IPS-18a (cell line): ENCODE measurements at regions not wholly inside any gene's neighbourhood (a gene's known extent, or its start where the extent isn't known, plus 50 kb on each side); places are given as distances from the start of the nearest gene placed in this dataset.

ENCODE experiments used
- H3K27ac ChIP-seq: one replicate; pipeline ENCODE4 v1.5.1; 2013; ENCODE audit warnings: low read length
- H3K27me3 ChIP-seq: one replicate; pipeline ENCODE4 v1.6.1; 2013; ENCODE audit warnings: mild to moderate bottlenecking, low read length; ENCODE audit not compliant: control insufficient read depth, insufficient read depth
- H3K36me3 ChIP-seq: one replicate; pipeline ENCODE4 v1.6.1; 2013; ENCODE audit warnings: low read depth, low read length; ENCODE audit not compliant: control insufficient read depth
- H3K4me1 ChIP-seq: one replicate; pipeline ENCODE4 v1.6.1; 2013; ENCODE audit warnings: low read depth, low read length; ENCODE audit not compliant: control insufficient read depth
- H3K4me3 ChIP-seq: one replicate; pipeline ENCODE4 v1.5.1; 2013; ENCODE audit warnings: low read length
- H3K9ac ChIP-seq: one replicate; pipeline ENCODE4 v1.6.1; 2013; ENCODE audit warnings: mild to moderate bottlenecking, low read length, moderate library complexity
- H3K9me3 ChIP-seq: one replicate; pipeline ENCODE4 v1.6.1; 2013; ENCODE audit warnings: low read depth, low read length; ENCODE audit not compliant: control insufficient read depth

GRCh38 chr20:53852014-53852413 lies 218.4 kb downstream of the BCAS1 start:
- Histone ChIP-seq H3K27me3 (no peaks in the 10 kb centered on the region), H3K4me3 (no peak overlapping the region), H3K9me3 (no peaks in the 10 kb centered on the region), H3K9ac (no peak overlapping the region), H3K36me3 (no peaks in the 10 kb centered on the region), H3K4me1 (no peaks in the 10 kb centered on the region), H3K27ac (no peak overlapping the region)

GRCh38 chr20:53850319-53850718 lies 220.1 kb downstream of the BCAS1 start:
- Histone ChIP-seq H3K9me3 (no peaks in the 10 kb centered on the region), H3K27me3 (no peaks in the 10 kb centered on the region), H3K27ac (no peak overlapping the region), H3K4me1 (no peaks in the 10 kb centered on the region), H3K36me3 (no peaks in the 10 kb centered on the region), H3K4me3 (no peak overlapping the region), H3K9ac (no peak overlapping the region)

GRCh38 chr20:53849471-53850059 lies 220.8 kb downstream of the BCAS1 start:
- Histone ChIP-seq H3K27ac (no peak overlapping the region), H3K27me3 (no peaks in the 10 kb centered on the region), H3K36me3 (no peaks in the 10 kb centered on the region), H3K9ac (no peak overlapping the region), H3K9me3 (no peaks in the 10 kb centered on the region), H3K4me3 (no peak overlapping the region), H3K4me1 (no peaks in the 10 kb centered on the region)

- H3K4me1 ChIP-seq, result no peaks in the 10 kb centered on the region
- no peak overlapping the region for H3K4me3 ChIP-seq
- H3K36me3 ChIP-seq, result no peaks in the 10 kb centered on the region
- H3K27ac ChIP-seq, result no peak overlapping the region
- no peaks in the 10 kb centered on the region for H3K27me3 ChIP-seq
- no peak overlapping the region for H3K9ac ChIP-seq
- H3K9me3 ChIP-seq, result no peaks in the 10 kb centered on the region
Measured at GRCh38 chr20:53848304-53848703, 222.1 kb downstream of the BCAS1 start.

GRCh38 chr20:53847837-53848170 lies 222.6 kb downstream of the BCAS1 start:
- H3K36me3 ChIP-seq, result no peaks in the 10 kb centered on the region
- H3K4me3 ChIP-seq, result no peak overlapping the region
- no peaks in the 10 kb centered on the region for H3K9me3 ChIP-seq
- H3K4me1 ChIP-seq, result no peaks in the 10 kb centered on the region
- no peaks in the 10 kb centered on the region for H3K27me3 ChIP-seq
- no peak overlapping the region for H3K27ac ChIP-seq
- no peak overlapping the region for H3K9ac ChIP-seq

- Histone ChIP-seq H3K9me3 (no peaks in the 10 kb centered on the region), H3K4me1 (no peaks in the 10 kb centered on the region), H3K27me3 (no peaks in the 10 kb centered on the region), H3K9ac (no peak overlapping the region), H3K36me3 (no peaks in the 10 kb centered on the region), H3K4me3 (no peak overlapping the region), H3K27ac (no peak overlapping the region)
Measured at GRCh38 chr20:53847139-53847836, 223.1 kb downstream of the BCAS1 start.

GRCh38 chr20:53846640-53847039 lies 223.8 kb downstream of the BCAS1 start:
- Histone ChIP-seq H3K9me3 (no peaks in the 10 kb centered on the region), H3K9ac (no peak overlapping the region), H3K4me3 (no peak overlapping the region), H3K27ac (no peak overlapping the region), H3K4me1 (no peaks in the 10 kb centered on the region), H3K36me3 (no peaks in the 10 kb centered on the region), H3K27me3 (no peaks in the 10 kb centered on the region)

GRCh38 chr20:53845980-53846379 lies 224.4 kb downstream of the BCAS1 start:
- Histone ChIP-seq H3K36me3 (no peaks in the 10 kb centered on the region), H3K4me1 (no peaks in the 10 kb centered on the region), H3K9ac (no peak overlapping the region), H3K9me3 (no peaks in the 10 kb centered on the region), H3K27ac (no peak overlapping the region), H3K27me3 (no peaks in the 10 kb centered on the region), H3K4me3 (no peak overlapping the region)

GRCh38 chr20:53844259-53844658 lies 226.1 kb downstream of the BCAS1 start:
- H3K36me3 ChIP-seq, result no peaks in the 10 kb centered on the region
- no peaks in the 10 kb centered on the region for H3K4me1 ChIP-seq
- no peaks in the 10 kb centered on the region for H3K27me3 ChIP-seq
- H3K27ac ChIP-seq, result no peak overlapping the region
- H3K9me3 ChIP-seq, result no peaks in the 10 kb centered on the region
- no peak overlapping the region for H3K9ac ChIP-seq
- no peak overlapping the region for H3K4me3 ChIP-seq

- Histone ChIP-seq H3K9ac (no peak overlapping the region), H3K27ac (no peak overlapping the region), H3K4me1 (no peaks in the 10 kb centered on the region), H3K27me3 (no peaks in the 10 kb centered on the region), H3K4me3 (no peak overlapping the region), H3K9me3 (no peaks in the 10 kb centered on the region), H3K36me3 (no peaks in the 10 kb centered on the region)
Measured at GRCh38 chr20:53843645-53844044, 226.7 kb downstream of the BCAS1 start.

GRCh38 chr20:53842301-53843099 lies 227.9 kb downstream of the BCAS1 start:
- no peaks in the 10 kb centered on the region for H3K27me3 ChIP-seq
- H3K27ac ChIP-seq, result no peak overlapping the region
- H3K4me3 ChIP-seq, result no peak overlapping the region
- H3K36me3 ChIP-seq, result no peaks in the 10 kb centered on the region
- H3K9me3 ChIP-seq, result no peaks in the 10 kb centered on the region
- H3K4me1 ChIP-seq, result no peaks in the 10 kb centered on the region
- H3K9ac ChIP-seq, result no peak overlapping the region

GRCh38 chr20:53841741-53842140 lies 228.7 kb downstream of the BCAS1 start:
- Histone ChIP-seq H3K27ac (no peak overlapping the region), H3K9ac (no peak overlapping the region), H3K9me3 (no peaks in the 10 kb centered on the region), H3K27me3 (no peaks in the 10 kb centered on the region), H3K36me3 (no peaks in the 10 kb centered on the region), H3K4me1 (no peaks in the 10 kb centered on the region), H3K4me3 (no peak overlapping the region)
